ELR (cell line): ENCODE measurements at regions not wholly inside any gene's neighbourhood (a gene's known extent, or its start where the extent isn't known, plus 50 kb on each side); places are given as distances from the start of the nearest gene placed in this dataset.

ENCODE experiments used
- DNase-seq: peaks from one replicate; pipeline ENCODE4 v3.0.0-alpha.2; 2015; ENCODE audit warnings: low read depth

DNA sequence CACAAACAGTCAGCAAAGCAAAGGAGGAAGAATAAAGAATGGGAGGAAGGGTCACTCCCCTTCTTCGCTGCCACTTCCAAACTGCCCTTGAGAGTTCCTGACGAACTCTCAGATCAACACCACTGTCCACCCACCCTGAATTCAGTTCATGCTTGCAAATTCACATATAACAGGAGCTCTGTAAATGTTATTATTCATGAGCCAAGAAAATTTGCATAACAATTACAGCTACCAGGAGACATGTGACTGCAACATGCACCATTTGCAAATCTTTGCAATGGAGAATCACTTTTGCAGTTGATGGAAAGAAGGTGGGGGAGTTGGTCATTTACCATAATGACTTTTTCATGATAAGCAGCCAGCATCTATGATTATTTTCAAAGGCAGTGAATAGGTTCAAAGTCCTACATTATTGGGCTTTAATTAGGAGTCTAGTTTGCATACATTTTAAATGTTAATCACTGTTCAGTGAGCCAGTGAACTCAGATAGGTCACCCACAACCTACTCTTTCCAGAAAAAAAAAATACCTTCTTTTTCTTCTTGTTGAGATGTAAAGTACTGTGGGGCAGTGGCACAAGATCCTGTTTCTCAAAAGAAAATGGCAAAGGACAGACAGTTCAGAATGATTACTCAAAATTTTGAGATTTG, 149.7 kb downstream of the CAAP1 start:
- no peak for DNase-seq

DNA sequence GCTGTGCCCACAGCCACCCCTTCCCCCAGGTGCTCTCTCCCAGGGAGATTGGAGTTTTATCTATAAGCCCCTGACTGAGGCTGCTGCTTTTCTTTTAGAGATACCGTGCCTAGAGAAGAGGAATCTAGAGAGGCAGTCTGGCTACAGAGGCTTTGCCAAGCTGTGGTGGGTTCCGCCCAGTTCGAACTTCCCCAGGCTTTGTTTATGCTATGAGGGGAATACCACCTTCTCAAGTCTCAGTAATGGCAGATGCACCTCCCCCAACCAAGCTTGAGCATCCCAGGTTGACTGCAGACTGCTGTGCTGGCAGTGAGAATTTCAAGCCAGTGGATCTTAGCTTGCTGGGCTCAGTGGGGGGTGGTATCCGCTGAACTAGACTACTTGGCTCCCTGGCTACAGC, 157.4 kb downstream of the CAAP1 start:
- DNase-seq = no peak

DNA sequence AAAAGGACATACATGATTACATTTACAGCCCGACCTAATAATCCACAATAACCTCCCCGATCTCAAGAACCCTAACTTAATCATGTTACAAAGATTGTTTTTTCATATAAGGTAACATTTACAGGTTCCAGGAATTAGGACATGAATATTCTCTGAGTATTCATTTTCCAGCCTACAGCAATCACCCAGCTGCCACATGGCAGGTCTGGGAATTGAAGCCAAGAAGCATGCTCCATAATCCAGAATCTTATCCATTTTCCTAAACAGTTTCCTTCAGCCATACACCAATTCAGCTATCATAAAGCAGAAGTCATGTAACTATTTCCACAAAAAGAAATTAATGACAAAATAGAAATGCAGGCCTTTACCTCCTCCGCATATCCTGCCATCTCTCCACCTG, 163.4 kb downstream of the CAAP1 start:
- no peak for DNase-seq

DNA sequence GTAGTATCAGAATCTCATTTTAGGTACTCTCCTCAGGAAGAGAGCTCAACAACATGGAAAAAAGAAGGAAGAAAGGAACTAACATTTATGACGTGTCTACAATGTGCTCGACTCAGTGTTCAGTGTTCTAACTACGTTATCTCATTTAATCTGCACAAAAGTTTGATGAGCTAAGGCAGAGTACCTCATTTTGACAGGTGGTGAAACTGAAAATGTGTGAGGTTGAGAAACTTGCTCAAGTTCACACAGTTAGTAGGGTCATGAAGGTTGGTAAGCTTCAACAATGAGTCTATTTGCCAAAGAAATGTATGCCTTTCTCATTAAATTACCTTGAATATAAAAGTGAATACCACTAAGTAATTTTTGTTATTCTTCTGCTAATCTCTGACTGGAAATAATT, 165.1 kb downstream of the CAAP1 start:
- no peak for DNase-seq

DNA sequence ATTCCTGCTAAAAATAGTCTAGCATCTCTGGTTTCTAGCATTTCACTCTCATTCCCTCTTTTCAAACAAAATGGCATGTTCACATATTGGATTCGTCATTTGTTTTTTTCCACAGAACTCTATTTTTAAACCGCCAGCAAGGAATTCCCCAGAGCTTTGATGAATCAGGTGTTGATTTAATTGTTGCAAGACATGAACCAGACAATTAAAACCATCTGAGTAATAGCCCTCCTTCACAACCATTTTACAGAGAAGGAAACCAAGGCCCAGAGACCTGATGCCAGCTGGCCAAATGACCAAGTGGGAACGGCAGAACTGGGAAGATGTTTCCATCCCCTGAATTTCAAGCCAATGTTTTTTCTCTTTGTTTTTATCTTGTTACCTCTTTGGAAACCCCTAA, 167.0 kb downstream of the CAAP1 start:
- no peak for DNase-seq

DNA sequence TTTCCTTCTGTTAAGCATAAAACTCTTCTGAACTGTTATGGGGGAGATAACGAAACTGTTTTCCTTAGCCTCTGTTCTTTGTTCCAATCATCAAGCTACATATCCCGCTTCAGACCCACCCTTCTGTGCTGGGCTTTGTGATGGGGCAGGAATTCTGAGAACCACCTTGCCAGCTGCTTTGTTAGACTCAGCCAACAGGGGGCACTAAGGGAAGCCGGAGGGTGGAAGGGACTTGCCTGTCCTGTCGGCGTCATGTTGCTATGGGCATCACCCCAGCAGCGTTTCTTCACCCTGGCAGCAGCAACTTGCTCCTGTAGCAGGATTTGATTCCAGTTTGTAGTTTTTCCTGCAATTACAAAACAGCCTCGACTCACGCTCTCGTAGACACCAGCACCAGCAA, 169.1 kb downstream of the CAAP1 start:
- peak; percentile 23 for DNase-seq

DNA sequence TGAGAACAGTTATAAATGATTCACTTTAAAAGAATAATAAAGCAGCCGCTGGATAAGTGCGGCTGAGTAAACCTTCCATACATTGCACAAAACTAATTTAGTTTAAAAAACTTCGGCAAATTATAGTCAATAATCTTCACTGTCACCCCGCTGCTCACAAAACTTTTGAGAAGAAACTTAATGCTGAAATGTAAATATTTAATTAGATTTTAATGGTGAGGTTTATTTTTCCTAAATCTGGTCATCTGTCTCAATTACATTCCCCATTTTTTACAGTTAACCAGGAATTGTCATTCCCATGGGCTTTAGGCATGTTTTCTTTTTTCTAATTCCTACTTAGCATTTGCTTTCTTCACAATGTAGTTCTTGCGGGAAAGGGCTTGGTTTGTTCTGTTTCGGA, 169.8 kb downstream of the CAAP1 start:
- DNase-seq = no peak

DNA sequence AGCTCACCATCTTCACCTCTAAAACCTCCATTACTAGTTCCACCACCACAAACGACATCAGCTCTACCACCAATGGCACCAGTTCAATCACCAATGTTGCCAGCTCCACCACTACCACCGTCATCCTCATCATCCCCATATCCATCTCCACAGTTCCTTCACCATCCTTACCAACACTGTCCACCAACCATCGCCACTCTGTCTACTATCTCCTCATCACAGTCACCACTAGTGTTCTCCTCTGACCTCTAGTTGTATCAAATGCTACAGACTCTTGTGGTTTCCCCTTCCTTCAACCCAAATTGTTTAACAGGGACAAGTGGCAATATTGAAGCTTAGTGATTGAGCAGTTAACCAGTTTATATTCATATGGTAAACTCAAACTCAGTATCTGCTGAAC, 182.6 kb downstream of the CAAP1 start:
- DNase-seq = no peak

DNA sequence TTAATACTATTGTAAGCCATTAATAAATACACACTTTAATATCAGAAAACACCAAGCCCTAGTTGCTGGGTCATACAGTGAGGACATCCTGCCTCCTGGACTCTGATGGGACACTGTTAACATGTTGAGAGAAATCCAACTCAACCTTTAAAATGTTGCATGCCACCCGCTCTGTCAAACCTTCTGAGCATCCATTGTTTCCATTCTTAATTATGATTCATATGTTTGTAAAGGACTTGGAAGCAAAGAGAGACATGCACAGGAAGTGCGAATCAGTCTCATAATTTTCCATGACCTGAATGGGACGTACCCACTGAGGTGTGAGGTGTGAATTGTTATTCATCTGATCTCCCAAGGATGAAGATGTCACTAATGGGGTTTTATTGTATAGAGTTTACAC, 186.4 kb downstream of the CAAP1 start:
- no peak for DNase-seq

DNA sequence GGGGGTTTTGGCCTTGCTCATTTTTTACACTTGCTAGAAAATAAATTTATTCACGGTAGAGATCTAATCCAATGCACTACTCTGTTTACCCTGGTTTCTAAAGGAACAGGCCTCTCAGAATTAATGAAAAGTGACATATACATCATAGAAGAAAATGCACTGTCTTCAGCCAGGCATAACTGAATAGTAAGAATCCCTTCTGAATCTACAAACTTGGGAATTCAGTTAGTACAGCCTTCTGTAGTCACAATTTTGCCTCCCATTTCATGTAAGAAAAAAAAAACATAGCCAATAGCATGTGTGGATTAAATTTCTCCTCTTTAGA, 197.3 kb downstream of the CAAP1 start:
- DNase-seq = no peak

DNA sequence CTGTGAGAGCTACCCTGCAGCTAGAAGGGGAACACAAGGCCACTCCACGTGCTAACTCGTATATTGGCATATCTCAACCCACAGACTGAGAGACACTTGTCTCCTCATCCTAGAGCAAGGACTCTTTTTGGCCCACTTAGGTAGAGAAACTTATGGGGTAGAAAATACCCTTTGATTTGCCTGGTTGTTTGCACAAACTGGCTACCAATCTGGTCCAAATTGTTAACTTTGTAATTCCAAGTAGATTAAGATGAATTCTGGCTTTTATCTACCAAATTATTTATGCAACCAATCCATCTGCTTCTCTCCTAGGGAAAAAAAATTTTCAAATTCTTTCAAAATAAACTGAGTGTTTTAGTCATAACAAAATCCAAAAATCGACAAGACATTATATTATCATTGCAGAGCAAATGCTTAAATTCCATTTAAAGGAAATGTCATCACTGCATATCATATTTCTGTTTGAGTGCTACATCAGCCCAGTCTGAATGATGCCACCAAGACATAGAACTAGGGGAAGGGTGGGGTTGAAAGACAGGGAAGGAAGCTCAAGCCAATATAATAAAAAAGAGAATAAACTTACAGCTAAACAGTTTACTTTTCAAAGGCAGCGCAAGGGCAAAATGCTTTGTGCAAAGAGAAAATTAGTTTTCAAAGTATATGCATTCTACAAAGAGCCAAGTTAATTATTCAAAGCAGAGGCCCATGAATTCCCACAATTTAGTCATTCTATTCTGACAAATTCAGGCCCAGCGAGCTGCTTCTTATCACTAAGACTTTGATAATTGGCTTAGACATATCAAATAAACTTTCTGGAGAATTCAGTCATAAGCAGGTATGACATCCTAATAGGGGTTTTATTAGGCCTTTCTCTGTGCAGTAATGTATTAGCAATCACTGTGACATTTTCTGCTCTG, 198.0 kb downstream of the CAAP1 start:
- DNase-seq = no peak

DNA sequence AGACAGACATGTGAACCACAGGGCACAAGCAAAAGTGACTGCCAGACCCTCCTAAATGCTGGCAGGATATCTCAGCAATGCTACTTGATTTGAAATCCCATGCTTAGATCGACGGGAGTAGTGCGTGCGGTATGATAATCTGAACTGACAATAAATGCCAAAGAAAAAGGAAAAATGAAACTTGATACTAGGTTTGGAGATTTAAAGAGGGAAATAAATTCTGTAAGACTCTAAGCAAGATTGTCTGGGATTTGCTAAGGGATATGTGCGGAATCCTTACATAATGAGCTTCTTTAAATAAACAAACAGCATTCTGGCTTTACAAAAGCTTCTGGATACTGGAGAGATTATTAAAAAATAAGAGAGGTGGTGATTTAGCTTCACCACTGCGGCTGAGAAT, 203.6 kb downstream of the CAAP1 start:
- DNase-seq = no peak

DNA sequence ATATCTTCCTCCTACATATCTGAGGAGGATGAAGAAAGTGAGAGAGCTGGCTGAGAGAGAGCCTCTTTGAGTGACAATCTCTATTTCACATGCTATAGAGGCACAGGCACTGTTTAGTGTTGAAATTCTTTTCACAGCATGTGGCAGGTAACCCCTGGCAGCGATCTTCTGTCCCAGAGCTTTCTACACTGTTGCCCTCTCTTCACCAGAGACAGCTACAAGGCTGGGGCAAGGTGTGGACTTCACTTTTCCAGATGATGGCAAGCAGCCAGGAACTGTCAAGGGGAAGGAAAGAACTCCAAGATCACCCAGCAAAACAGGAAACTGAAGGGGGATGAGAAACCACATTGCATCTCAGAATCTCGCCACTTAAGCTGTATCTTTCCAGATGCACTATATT, 205.2 kb downstream of the CAAP1 start:
- no peak for DNase-seq

DNA sequence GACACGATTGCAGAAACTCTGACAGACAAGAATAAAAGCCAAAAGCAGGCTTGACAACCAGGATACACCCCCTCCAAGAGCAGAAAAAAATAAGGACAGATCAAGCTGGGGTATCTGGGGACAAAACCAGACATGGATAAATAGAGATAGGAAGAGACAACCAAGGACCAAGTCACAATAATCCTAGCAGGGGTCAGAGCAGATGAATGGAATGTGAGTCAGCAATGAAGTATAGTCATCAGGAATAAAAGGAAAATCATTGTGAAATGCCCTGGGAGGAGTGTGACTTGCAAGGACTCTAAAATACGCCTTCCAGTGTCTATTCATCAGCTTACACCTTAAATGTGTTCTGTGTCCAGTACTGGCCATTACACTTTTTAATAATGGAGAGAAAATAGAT, 206.8 kb downstream of the CAAP1 start:
- DNase-seq = peak; percentile 22

DNA sequence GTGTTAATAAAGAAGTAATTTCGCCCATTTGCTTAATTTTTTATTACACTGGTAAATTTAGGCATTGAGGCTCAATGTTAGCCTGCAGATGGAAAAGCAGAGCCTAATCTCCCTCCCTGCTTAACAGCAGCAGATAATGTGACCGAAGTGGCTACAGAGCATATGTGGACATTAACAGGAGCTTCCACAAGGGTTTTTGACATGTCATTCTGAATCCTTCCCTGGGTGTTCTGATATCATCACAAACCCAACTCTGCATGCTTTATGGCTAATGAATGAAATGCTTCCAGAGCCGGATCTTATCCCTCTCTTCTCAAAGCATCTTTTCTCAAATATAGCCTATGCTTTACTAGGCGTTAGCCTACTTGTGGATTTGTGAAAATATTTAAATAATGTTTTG, 208.6 kb downstream of the CAAP1 start:
- DNase-seq = no peak

DNA sequence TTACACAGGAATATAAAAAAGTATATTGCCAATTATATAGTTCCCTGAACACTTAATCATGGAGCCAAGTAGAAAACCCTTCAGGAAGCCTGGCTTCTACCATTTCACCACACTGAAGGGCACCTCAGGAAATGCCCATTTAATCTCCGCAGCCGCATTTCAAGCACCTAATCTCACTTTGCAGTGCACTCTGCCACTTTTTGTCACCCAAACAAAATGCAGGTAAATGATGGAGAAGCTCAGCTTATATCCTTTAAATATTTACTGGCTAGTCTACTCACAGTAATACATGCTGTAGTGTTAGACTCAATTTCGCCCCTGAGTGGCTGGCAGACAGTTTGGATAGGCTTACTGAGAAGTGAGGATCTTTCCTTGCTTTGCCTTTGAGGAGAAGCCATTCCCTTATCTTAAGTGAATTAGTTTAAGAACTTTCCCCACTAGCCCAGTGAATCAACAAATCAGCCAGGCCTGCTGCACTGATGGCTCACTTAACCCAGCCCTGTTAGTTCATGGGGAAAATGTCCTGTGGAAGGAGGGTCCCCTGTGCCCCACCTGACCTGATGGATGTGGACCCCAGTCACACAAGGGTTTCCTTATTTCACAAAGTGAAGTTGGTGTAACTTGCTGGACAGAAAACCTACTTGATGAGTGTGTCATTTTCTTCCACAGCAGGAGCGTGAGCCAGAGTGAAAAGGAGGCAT, 209.7 kb downstream of the CAAP1 start:
- no peak for DNase-seq

DNA sequence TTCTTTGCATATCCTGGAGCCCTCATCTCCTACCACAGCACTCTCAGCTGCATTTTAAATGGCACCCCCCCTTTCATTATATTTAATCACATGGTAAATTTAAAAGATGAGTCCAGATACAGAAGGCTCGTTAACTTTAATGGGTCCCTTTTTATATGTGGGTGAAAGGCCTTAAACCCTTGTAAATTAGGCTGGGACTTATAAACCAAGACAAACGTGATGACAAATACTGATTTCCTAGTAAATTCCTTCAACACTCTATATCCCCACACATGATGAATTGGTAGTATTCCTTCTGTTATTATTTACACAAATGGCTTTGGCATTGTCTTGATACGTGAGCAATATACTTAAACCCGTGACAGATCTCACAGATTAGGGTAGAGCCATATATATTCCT, 210.6 kb downstream of the CAAP1 start:
- no peak for DNase-seq

DNA sequence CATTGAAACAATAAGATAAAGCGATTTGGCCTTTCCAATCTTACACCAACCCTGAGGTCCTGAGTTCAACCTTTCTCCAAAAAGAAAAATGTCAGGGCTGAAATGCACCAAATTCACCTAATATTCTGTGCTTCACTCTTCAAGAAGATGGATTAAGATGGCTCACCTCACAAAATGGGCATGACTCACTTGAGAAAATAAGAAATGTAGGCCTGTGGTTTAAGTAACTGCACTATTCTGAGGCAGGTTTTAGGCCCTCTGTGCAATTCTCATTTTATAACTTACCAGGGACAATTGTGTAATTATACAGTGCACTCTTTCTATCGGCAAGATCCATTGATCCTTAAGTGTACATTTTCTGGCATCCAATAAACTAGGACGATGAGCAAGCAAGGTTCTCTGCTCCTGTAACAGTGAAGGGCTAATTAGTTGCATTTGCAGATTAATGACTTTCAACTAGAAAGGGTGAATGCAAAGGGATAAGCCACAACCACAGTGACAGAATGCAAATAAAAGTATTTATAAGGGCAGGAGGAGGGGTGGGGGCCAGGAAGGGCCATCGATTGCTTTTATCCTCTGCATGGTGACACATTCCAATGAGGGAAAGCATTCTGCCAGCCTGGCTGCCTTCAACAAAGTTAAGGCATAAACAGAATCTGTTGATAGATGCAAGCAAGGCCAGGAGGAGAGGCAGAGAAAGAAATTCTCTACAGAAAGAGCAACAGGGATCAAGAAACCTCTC, 214.5 kb downstream of the CAAP1 start:
- DNase-seq = no peak

DNA sequence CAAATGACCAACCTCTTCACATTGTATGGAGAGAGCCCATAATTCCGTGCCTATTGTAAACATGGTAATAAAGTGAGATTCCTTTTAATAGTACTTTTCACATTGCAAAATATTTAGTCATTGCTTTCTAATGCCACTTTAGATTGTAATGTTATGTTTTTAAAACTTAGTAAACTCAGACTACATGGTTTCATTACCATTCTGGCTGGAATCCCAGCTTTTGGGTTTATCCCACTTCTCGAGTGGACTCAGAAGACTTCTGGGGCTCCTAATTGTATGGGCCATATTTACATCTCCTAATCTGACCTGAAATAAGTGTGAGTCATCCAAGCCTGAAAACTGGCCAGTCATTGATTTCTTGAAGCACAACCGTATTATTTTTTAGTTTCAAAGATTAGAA, 217.6 kb downstream of the CAAP1 start:
- no peak for DNase-seq

DNA sequence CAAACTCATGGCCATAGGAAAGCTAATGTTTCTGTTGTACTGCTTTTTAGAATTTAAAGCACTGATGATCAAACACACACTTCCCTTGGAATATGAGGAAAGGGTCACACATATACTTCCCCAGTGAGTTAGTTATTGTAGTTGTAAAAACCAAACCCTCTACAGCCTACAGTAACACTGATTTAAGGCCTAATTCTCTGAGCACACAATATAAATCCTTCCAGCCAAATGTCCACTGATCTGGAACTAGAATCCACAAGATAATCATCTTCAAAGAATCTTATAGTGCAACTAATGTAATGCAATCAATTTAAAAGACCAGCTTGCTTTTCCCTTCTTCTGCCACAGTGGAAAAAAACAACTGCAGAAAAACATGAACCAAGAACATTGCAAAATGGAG, 219.3 kb downstream of the CAAP1 start:
- DNase-seq = no peak

DNA sequence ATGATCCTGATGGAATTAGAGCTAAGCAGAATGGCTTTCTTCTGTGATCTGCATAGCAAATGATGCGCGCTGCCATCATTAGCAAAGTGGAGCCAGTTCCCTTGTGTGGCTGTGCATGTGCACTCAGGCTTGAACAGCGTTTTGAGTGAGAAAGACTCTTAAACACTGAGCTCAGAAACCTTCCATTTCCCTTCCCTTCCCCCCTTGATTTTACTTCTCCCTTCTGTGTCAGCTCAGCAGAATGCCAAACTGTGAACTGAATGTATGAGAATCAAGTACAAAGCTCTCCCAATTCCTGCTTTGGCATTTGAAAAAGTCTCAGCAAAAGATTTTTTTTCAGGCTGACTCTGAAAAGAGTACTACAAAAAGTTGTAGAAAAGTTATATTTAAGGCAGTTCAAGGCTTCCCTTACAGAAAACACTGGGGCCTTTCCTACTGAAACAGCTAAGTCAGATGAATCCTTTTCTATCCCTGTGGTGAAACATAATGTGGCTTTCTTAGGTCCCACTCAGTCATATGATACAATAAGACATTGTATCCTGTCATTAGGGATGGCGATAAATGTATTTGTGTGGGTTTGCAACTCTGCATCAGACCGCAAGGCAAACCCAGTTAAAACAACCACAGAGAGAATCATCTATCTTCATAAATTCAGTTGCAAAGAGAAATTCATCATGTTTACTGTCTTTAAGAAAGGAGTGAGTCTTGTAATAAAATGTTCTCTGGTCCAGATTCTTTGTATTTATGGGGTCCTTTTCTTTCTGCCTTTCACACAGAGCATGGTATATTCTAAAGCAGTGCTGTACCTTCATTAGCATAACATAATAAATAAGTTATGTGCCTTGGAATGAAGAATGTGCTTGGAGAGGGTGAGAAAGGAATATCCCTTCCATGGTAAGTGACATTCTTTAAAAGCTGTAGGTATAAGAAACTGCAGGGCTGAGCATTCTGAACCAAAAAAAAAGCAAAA, 222.6 kb downstream of the CAAP1 start:
- no peak for DNase-seq
